Thymus (tissue), 11 donors: ENCODE measurements at regions not wholly inside any gene's neighbourhood (a gene's known extent, or its start where the extent isn't known, plus 50 kb on each side); places are given as distances from the start of the nearest gene placed in this dataset.
"Not testable (repeated sequence)": the region's sequence is repeated elsewhere in the genome, so short reads cannot be mapped to it uniquely, and the experiment has no call there.

ENCODE experiments used
- DNase-seq, 9 donors: peaks; one replicate each; pipeline ENCODE4 v3.0.0-alpha.2; 2013; ENCODE audit warnings: low spot score in 9 of 9, low read depth in 6 of 9, missing footprints in 1 of 9
- H3K27ac ChIP-seq, 2 donors: one replicate each; pipeline ENCODE4 v1.5.1; 2013; ENCODE audit warnings: control low read depth in 1 of 2, low read depth in 1 of 2, low read length in 1 of 2, mild to moderate bottlenecking in 1 of 2, moderate library complexity in 1 of 2
- H3K27me3 ChIP-seq, 2 donors: one replicate each; pipeline ENCODE4 v1.5.1; 2013; ENCODE audit warnings: low read length in 1 of 2; ENCODE audit not compliant: control insufficient read depth in 2 of 2, insufficient read depth in 1 of 2
- H3K36me3 ChIP-seq, 2 donors: one replicate each; pipeline ENCODE4 v1.5.1; 2013; ENCODE audit warnings: low read length in 1 of 2, mild to moderate bottlenecking in 1 of 2, moderate library complexity in 1 of 2; ENCODE audit not compliant: control insufficient read depth in 2 of 2, insufficient read depth in 2 of 2
- H3K4me1 ChIP-seq, 2 donors: one replicate each; pipeline ENCODE4 v1.5.1; 2013; ENCODE audit warnings: low read length in 2 of 2; ENCODE audit not compliant: control insufficient read depth in 2 of 2, insufficient read depth in 2 of 2
- H3K4me3 ChIP-seq, 2 donors: one replicate each; pipeline ENCODE4 v1.5.1; 2013; ENCODE audit warnings: low read length in 2 of 2, control low read depth in 1 of 2, mild to moderate bottlenecking in 1 of 2
- H3K9me3 ChIP-seq, 2 donors: one replicate each; pipeline ENCODE4 v1.5.1; 2013; ENCODE audit warnings: low read length in 1 of 2, mild to moderate bottlenecking in 1 of 2; ENCODE audit not compliant: control insufficient read depth in 2 of 2, insufficient read depth in 1 of 2
- WGBS: extraction: QIAGEN DNeasy Blood & Tissue Kit; methylation state at CpG from one replicate; pipeline ENCODE4 v1.1.7; 2013; 5-methylcytosine and 5-hydroxymethylcytosine counted together
- donor health status: healthy.

GRCh38 chr16:70043538-70044067, 70.5 kb upstream of the PDPR start:
- not testable (repeated sequence) for H3K36me3 ChIP-seq, H3K27me3 ChIP-seq, DNase-seq, H3K27ac ChIP-seq, H3K9me3 ChIP-seq, H3K4me3 ChIP-seq, H3K4me1 ChIP-seq
- WGBS = 95% methylated on average over 6 of the region's 7 CpGs

- not testable (repeated sequence) for DNase-seq, H3K36me3 ChIP-seq, H3K4me3 ChIP-seq, H3K27ac ChIP-seq, H3K4me1 ChIP-seq, H3K9me3 ChIP-seq, H3K27me3 ChIP-seq
- WGBS = 81% methylated on average over 1 of the region's 3 CpGs
Measured at GRCh38 chr16:70046560-70046959, 67.6 kb upstream of the PDPR start.

DNA sequence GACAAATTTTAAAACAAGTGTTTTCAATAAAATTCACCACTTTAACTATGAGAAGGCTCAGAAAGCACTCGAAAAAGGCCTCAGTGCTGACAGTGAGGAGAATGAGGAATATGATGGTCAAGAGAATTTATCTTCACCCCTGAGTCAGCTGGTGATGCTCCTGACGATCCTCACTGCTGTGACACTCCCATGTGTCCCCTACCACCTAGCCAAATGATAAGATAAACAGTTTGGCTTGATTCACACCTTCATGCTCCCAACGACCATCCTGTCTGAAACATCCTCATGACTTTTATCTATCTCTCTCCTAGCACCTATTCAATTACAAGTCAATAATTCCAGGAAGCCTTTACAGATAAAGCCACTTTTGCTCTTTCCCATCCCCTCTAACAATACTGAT, 66.0 kb upstream of the PDPR start:
- DNase-seq, H3K27ac ChIP-seq, H3K4me3 ChIP-seq, H3K9me3 ChIP-seq, H3K36me3 ChIP-seq, H3K4me1 ChIP-seq, H3K27me3 ChIP-seq: not testable (repeated sequence)
- 95% methylated on average over 3 of the region's 3 CpGs for whole genome bisulfite sequencing

GRCh38 chr16:70058056-70058455, 56.1 kb upstream of the PDPR start:
- 86% methylated on average over 1 of the region's 2 CpGs for WGBS
- H3K27ac ChIP-seq, H3K4me1 ChIP-seq, H3K9me3 ChIP-seq, H3K36me3 ChIP-seq, H3K4me3 ChIP-seq, H3K27me3 ChIP-seq, DNase-seq: not testable (repeated sequence)

- H3K36me3 ChIP-seq, H3K27me3 ChIP-seq, H3K4me1 ChIP-seq, H3K4me3 ChIP-seq, DNase-seq, H3K27ac ChIP-seq, H3K9me3 ChIP-seq: not testable (repeated sequence)
- WGBS = 98% methylated on average over 3 of the region's 3 CpGs
Measured at GRCh38 chr16:70059429-70059828, 54.7 kb upstream of the PDPR start.

DNA sequence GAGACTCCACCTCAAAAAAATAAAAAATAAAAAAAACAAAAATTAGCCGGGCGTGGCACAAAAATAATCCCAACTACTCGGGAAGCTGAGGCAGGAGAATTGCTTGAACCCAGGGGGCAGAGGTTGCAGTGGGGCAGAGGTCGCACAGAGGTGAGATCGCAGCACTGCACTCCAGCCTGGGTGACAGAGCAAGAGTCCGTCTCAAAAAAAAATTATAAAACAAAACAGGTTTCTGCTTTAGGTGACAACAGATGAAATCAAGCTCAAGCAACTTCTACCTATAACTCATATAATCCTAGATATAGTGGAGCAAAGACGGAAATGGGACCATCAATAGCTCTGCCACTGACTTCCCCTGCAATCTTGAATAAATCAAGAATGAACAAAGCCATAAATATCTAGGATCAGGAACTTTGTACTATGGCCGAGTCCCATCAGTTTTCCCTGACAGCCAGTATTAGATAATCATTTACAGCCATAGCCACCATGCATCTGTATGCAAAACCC, 53.6 kb upstream of the PDPR start:
- not testable (repeated sequence) for H3K9me3 ChIP-seq, H3K27me3 ChIP-seq, DNase-seq, H3K4me1 ChIP-seq, H3K4me3 ChIP-seq, H3K27ac ChIP-seq, H3K36me3 ChIP-seq
- 98% methylated on average over 8 of the region's 8 CpGs for WGBS

DNA sequence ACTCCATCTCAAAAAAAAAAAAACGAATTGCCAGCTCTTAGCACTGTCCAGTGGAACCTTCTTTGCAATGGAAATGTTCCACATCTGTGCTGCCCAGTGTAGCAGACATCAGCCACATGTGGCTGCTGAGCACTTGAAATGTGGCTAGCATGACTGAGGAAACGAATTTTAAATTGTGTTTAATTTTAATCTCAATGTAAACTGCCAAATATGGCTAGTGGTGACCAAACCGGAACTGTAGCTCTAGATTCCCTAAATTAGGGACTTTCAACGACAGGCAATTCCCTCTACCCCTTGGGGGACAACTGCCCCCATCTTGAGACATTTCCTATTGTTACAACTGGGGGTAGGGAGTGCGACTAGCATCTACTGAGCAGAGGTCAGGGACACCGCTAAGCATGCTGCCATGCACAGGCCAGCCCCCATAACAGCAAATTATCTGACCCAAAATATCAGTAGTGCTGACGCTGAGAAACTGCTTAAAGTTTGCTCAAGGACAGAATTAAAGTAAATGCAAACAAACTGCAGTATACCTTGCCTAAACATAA, 52.4 kb upstream of the PDPR start:
- H3K4me1 ChIP-seq, H3K9me3 ChIP-seq, H3K27me3 ChIP-seq, H3K27ac ChIP-seq, H3K4me3 ChIP-seq, DNase-seq, H3K36me3 ChIP-seq: not testable (repeated sequence)
- 95% methylated on average over 7 of the region's 7 CpGs for WGBS

GRCh38 chr16:70062947-70063346, 51.2 kb upstream of the PDPR start:
- not testable (repeated sequence) for H3K27ac ChIP-seq, H3K27me3 ChIP-seq, H3K36me3 ChIP-seq, H3K4me3 ChIP-seq, DNase-seq, H3K4me1 ChIP-seq, H3K9me3 ChIP-seq
- WGBS = 98% methylated on average over 3 of the region's 3 CpGs
